ENCODE measurements at regions not wholly inside any gene's neighbourhood (a gene's known extent, or its start where the extent isn't known, plus 50 kb on each side); places are given as distances from the start of the nearest gene placed in this dataset.

- no peak for DNase-seq (ENCODE audit: low spot score)
- ATAC-seq = peak; percentile 57
These were observed 198.7 kb upstream of the CEP162 start for GRCh38 chr6:84425971-84426705.

DNA sequence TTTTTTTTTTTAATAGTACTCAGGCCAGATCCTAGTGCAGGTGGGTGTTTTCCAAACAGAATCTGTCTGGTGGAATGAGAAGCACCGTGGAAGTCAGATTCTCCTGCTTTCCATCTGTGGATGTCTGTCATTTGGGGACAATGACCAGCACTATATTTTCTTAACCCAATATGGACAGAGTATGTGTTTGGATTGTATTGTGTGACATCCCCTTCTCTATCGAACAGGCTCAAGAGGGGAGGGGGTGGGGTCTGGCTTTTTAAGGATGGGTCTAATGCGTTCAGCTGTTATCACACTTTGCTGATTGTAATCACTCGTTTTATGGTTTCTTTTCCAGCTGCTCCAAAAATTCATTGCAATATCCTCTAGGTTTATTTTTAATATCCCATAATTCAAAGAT, 197.5 kb upstream of the CEP162 start:
- ATAC-seq (no peak), DNase-seq (ENCODE audit: low spot score) (no peak)

- ATAC-seq (peak; percentile 99), DNase-seq (ENCODE audit: low spot score) (peak; percentile 77)
These were observed 195.0 kb upstream of the CEP162 start for GRCh38 chr6:84422380-84422968.

DNA sequence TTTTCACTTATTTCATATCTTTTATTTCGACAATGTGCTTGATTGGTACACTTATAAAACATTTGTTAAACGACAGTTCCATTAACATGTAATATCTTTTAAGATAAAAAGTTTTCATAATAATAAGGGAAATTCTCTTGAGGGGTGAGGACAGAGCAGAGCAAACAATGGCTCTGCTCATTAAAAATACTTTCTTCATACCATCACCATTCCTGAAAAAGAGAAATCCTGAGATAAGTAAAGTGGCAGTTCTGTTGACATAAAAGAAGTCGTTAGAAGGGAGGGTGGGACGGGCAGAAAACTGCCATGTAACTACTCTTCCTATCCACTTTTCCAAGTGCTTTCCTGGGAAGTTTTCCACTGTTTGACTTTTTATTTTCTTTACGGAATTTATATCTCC, 193.6 kb upstream of the CEP162 start:
- DNase-seq (ENCODE audit: low spot score) (no peak), ATAC-seq (no peak)

DNA sequence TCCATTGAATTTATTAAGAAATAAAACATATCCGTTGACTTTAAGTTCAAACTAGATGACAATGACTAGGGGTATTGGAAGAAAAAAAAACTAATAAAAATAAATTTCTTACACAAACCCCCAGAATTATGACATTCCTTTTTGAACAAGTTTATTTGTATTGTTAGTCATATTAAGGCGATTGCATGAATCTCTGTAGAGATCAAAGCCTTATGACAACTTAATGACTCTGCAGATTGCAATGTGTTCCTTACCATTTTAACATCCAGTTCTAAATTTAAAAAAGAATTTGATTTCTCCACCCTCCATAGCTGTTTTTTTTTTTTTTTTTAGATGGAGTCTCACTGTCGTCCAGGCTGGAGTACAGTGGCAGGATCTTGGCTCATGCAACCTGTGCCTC, 189.8 kb upstream of the CEP162 start:
- no peak for DNase-seq (ENCODE audit: low spot score)
- ATAC-seq = no peak

GRCh38 chr6:84416043-84416657, 188.7 kb upstream of the CEP162 start:
- DNase-seq (ENCODE audit: low spot score) = no peak
- ATAC-seq = peak; percentile 46

- ATAC-seq (peak; percentile 63), DNase-seq (ENCODE audit: low spot score) (no peak)
These were observed 188.1 kb upstream of the CEP162 start for GRCh38 chr6:84415517-84415916.

- no peak for DNase-seq (ENCODE audit: low spot score)
- no peak for ATAC-seq
These were observed 187.6 kb upstream of the CEP162 start for GRCh38 chr6:84415068-84415467.

GRCh38 chr6:84414531-84414930, 187.1 kb upstream of the CEP162 start:
- ATAC-seq (no peak), DNase-seq (ENCODE audit: low spot score) (no peak)

- ATAC-seq = no peak
- DNase-seq (ENCODE audit: low spot score) = no peak
These were observed 183.7 kb upstream of the CEP162 start for GRCh38 chr6:84411060-84411629.

DNA sequence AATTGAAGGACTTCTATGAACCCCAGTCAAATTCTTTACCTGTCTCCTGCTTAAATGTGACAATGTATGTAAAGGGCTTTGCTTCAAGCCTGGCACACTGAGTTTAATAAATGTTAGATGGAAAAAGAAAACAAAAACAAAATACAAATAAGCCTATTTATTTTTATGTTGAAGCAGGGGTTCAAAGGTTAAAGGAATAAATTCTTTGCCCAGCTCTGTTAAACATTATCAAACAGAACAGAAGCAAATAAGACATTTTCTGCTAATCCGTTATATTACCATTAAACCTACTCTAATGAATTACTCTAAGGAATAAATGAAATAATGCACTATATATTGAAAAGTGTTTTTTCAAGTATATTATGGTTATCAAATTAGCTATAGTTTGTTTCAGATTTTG, 182.5 kb upstream of the CEP162 start:
- peak; percentile 74 for ATAC-seq
- no peak for DNase-seq (ENCODE audit: low spot score)

DNA sequence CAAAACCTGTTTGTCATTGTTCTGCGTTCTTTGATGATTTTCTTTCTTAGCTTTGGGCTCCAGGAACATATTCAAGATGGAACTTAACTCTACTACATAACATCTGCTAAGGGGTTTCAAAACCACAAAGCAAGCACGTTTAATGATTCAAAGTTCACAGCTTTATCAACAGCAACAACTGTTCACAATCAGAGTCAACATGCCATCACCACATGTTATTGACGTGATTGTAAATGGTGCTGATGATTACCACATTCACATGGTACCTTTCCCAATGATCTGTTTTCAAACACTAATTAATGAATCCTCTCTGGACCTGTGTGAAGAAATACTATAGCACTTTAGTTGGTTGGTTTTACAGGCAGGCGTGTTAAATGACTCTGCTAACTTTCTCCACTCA, 180.6 kb upstream of the CEP162 start:
- ATAC-seq (peak; percentile 68), DNase-seq (ENCODE audit: low spot score) (no peak)

DNA sequence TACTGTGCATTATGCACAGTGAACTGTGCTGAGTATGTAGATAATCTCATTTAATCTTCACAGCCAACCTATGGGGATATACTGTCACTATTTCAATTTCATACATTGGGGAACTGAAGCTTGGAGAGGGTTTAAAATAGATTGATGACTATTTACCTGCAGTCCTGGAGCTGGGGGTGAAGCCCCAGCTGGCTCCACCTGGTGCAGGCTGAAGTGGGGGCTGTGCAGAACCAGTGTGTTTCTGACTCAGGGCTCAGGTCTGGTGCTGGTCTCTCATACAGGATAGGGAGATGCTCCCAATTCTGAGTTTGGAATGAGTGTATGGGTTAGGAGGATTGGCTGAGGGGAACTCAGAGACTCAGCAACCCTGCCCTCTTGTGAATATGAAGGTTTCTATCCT, 176.1 kb upstream of the CEP162 start:
- no peak for ATAC-seq
- no peak for DNase-seq (ENCODE audit: low spot score)

GRCh38 chr6:84399003-84399402, 171.6 kb upstream of the CEP162 start:
- DNase-seq (ENCODE audit: low spot score) (no peak), ATAC-seq (no peak)

DNA sequence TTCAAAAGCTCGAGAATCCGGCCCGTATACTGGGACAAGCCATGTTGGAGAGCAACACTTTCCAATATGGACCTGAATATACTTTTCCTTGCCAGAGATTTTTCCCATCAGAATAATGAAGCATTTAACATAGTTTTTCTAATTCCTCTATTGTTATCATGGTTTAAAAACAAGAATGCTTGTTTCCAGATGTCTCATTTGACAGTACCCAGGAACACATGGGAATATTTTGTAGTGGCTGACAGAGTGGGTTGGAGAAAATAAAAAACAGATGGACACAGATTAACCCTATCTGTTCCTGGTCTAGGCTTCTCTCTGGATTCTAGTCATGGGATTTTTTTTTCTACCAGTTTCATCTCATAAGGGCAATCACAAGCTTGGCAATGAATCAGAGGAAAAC, 164.8 kb upstream of the CEP162 start:
- DNase-seq (ENCODE audit: low spot score) = no peak
- no peak for ATAC-seq

DNA sequence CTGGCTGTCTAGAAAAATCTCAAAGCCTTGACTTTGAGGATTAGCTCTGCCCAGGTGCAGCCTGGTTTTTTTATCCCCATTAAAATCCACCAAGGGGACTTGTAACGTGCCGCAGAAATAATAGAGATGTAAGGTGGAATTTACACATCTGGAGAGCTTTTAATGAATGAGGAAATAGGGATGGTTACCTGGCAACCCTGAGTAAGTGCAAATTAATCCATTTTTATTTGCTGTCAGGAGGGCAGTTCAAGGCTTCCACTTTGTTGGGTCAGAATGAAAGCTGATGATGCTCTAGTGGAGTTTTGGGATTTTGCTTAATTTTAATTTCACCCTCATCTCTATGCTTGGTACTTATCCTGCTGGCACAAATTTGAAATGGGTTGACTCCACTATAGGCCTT, 163.4 kb upstream of the CEP162 start:
- DNase-seq (ENCODE audit: low spot score) = no peak
- ATAC-seq = no peak

- no peak for DNase-seq (ENCODE audit: low spot score)
- ATAC-seq = no peak
These were observed 162.9 kb upstream of the CEP162 start for GRCh38 chr6:84390334-84390733.

DNA sequence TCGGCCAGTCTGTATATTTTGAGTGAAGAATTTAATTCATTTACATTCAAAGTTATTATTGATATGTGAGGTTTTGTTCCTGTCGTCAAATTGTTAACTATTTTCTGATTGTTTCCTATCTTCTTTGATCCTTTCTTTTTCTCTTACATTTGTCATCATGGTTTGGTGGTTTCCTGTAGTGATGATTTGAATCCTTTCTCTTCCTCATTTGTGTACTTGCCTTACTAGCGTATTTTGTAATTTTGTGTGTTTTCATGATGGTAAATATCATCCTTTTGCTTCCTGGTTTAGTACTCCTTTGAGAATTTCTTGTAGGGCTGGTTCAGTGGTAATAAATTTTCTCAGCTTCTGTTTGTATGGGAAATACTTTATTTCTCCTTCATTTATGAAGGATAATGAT, 151.7 kb upstream of the CEP162 start:
- ATAC-seq = no peak
- DNase-seq (ENCODE audit: low spot score) = no peak

DNA sequence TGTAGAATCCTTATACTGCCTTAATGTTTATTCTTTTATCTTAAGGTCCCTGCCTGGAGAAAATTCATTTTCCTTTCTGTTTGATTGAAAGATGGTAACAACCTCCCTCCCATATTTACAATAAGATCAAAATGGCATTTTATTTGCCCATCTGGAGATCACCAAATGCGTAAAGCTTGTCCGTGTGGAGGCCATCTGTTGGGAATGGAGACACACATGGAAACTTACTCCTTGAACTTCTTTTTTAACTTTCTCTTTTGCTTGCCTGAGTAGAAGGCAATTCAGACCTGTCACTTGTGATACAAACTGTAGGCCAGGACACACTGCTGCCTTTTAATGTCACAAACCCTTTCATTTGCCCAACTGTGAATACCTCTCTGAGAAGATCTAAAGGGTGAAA, 144.8 kb upstream of the CEP162 start:
- DNase-seq (ENCODE audit: low spot score) (no peak), ATAC-seq (no peak)

DNA sequence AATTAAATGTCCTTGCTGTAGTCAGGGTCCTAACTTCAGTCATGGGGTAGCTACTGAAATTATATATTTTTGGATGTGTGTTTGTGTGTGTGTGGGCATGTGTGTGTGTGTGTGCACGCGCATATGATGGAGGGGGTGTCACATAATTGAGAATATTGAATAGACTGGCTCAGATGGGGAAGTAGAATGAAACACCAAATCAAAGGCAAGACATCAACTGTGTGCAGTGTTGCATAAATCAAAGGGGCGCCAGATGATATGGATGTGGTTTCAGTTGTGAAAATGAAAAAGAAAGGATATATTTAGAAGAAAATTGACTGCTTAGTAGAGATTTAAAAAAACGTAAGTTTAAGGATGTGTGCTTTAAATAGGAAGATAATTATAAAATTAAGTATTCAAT, 144.2 kb upstream of the CEP162 start:
- DNase-seq (ENCODE audit: low spot score) = no peak
- ATAC-seq = no peak

DNA sequence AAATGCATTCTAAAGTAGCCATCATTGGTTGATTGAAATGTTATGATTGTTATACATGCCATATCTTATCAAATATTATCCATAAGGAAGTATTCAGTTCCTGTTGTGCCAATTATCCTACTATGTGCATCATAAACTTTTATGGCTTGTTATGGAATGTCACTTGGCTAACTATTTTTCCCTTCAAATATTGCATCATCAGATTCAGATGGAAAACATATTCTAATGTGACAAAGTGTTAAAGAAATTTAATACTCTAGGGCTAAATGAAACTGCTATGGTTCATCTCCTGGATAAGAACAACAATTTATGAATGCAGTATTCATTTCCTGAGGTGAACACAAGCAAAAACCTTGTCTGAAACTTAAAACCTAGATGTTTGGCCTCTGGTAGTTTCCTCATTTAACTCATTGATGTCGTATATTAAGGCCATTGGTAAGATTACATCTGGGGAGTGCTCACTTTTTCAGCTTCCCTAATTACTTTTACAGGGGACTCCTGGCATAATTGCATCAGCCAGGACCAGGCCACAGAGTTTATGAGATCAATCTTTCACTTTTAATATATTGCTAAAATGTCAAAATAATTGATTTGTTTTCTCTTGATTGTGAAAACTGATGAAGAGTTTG, 134.9 kb upstream of the CEP162 start:
- no peak for DNase-seq (ENCODE audit: low spot score)
- ATAC-seq = no peak

All from left lobe of liver (tissue), 2 donors.